CD14-positive monocyte (primary cell): ENCODE measurements at regions not wholly inside any gene's neighbourhood (a gene's known extent, or its start where the extent isn't known, plus 50 kb on each side); places are given as distances from the start of the nearest gene placed in this dataset.

Source experiments
- DNase-seq, 3 donors: peaks; one replicate each; pipeline ENCODE4 v3.0.0-alpha.2; 2011 to 2022
- H2AFZ ChIP-seq: 2 replicates; pipeline ENCODE4 v1.6.0; 2012; ENCODE audit warnings: mild to moderate bottlenecking, low read depth, low read length, inconsistent platforms; ENCODE audit not compliant: insufficient read depth, poor library complexity, severe bottlenecking
- H3K27ac ChIP-seq, 2 donors: 1 replicate in 1 of 2; 2 replicates in 1 of 2; pipeline ENCODE4 v1.5.1; 2012 to 2013; ENCODE audit warnings: low read length in 2 of 2, control low read depth in 1 of 2, inconsistent platforms in 1 of 2, low read depth in 1 of 2, mild to moderate bottlenecking in 1 of 2
- H3K27me3 ChIP-seq, 2 donors: one replicate each; pipeline versions ENCODE4 v1.6.0 to v1.6.1; 2011 to 2013; ENCODE audit warnings: low read length in 2 of 2; ENCODE audit not compliant: control insufficient read depth in 2 of 2, insufficient read depth in 2 of 2
- H3K36me3 ChIP-seq, 2 donors: replicated peaks in 1 of 2; 1 replicate in 1 of 2; 2 replicates in 1 of 2; pipeline versions ENCODE4 v1.5.1 to v1.6.1; 2012 to 2013; ENCODE audit warnings: low read length in 2 of 2, control low read depth in 1 of 2, inconsistent platforms in 1 of 2, mild to moderate bottlenecking in 1 of 2; ENCODE audit not compliant: insufficient read depth in 2 of 2, control insufficient read depth in 1 of 2
- H3K4me1 ChIP-seq, 2 donors: 1 replicate in 1 of 2; 2 replicates in 1 of 2; pipeline versions ENCODE4 v1.5.1 to v1.6.1; 2012 to 2013; ENCODE audit warnings: low read length in 2 of 2, control low read depth in 1 of 2, inconsistent platforms in 1 of 2, mild to moderate bottlenecking in 1 of 2, moderate library complexity in 1 of 2; ENCODE audit not compliant: insufficient read depth in 2 of 2, control insufficient read depth in 1 of 2
- H3K4me2 ChIP-seq: replicated peaks from 2 replicates; pipeline ENCODE3; 2012; ENCODE audit warnings: low read length, moderate library complexity, mild to moderate bottlenecking; ENCODE audit not compliant: poor library complexity, severe bottlenecking; ENCODE audit errors: extremely low read depth
- H3K4me3 ChIP-seq, 3 experiments: fragments of 200-600 bp in 1 of 3; sonication (generic) in 1 of 3; replicated peaks in 1 of 3; 1 replicate in 2 of 3; 2 replicates in 1 of 3; pipeline ENCODE4 v1.5.1; 2011 to 2013; ENCODE audit warnings: low read length in 3 of 3, mild to moderate bottlenecking in 3 of 3, control low read depth in 2 of 3, low read depth in 2 of 3, inconsistent platforms in 1 of 3, moderate library complexity in 1 of 3
- H3K79me2 ChIP-seq: 2 replicates; pipeline ENCODE4 v1.6.0; 2012; ENCODE audit warnings: mild to moderate bottlenecking, control low read depth, inconsistent platforms, low read length, moderate library complexity; ENCODE audit not compliant: insufficient read depth
- H3K9ac ChIP-seq: 2 replicates; pipeline ENCODE4 v1.6.0; 2017; ENCODE audit warnings: low read length, mild to moderate bottlenecking; ENCODE audit not compliant: insufficient read depth, poor library complexity, severe bottlenecking
- H3K9me3 ChIP-seq, 2 donors: replicated peaks in 1 of 2; 1 replicate in 1 of 2; 2 replicates in 1 of 2; pipeline versions ENCODE4 v1.5.1 to v1.6.1; 2012 to 2013; ENCODE audit warnings: low read length in 2 of 2, control low read depth in 1 of 2; ENCODE audit not compliant: control insufficient read depth in 1 of 2, insufficient read depth in 1 of 2
- H4K20me1 ChIP-seq: 2 replicates; pipeline ENCODE4 v1.6.0; 2012; ENCODE audit warnings: mild to moderate bottlenecking, low read length, control low read depth, moderate library complexity; ENCODE audit not compliant: insufficient read depth
- H3K27ac Mint-ChIP-seq, 7 donors: one replicate each; pipeline ENCODE4 v1.8.0; 2020; ENCODE audit warnings: mild to moderate bottlenecking in 7 of 7, mixed read lengths in 7 of 7, moderate library complexity in 6 of 7, inconsistent platforms in 2 of 7
- H3K27me3 Mint-ChIP-seq, 3 donors: one replicate each; pipeline ENCODE4 v1.8.0; 2021 to 2022; ENCODE audit warnings: low read depth in 3 of 3, mild to moderate bottlenecking in 3 of 3, mixed read lengths in 3 of 3, moderate library complexity in 3 of 3, inconsistent platforms in 1 of 3
- H3K36me3 Mint-ChIP-seq, 2 donors: one replicate each; pipeline ENCODE4 v1.8.0; 2020; ENCODE audit warnings: mixed read lengths in 2 of 2, inconsistent platforms in 1 of 2, mild to moderate bottlenecking in 1 of 2
- H3K4me1 Mint-ChIP-seq: one replicate; pipeline ENCODE4 v1.8.0; 2020; ENCODE audit warnings: mild to moderate bottlenecking, mixed read lengths
- H3K4me3 Mint-ChIP-seq, 2 donors: one replicate each; pipeline ENCODE4 v1.8.0; 2020; ENCODE audit warnings: mild to moderate bottlenecking in 2 of 2, mixed read lengths in 2 of 2, moderate library complexity in 1 of 2
- H3K9me3 Mint-ChIP-seq, 7 donors: one replicate each; pipeline ENCODE4 v1.8.0; 2020 to 2022; ENCODE audit warnings: mixed read lengths in 7 of 7, mild to moderate bottlenecking in 6 of 7, moderate library complexity in 6 of 7, inconsistent platforms in 2 of 7
- WGBS: methylation state at CpG from one replicate; pipeline ENCODE4 v1.1.5; 2013; ENCODE audit warnings: missing lambda C conversion rate; ENCODE audit not compliant: insufficient coverage; 5-methylcytosine and 5-hydroxymethylcytosine counted together
- intact Hi-C, 2 donors: fragments of 100-400 bp; cut with micrococcal nuclease; formaldehyde crosslinking; loops; one replicate each; pipeline versions ENCODE4 v1.15.0 to v1.15.1; 2023
- TF ChIP-seq, protein P1 (sequence below): fragments of 200-600 bp; IDR thresholded peaks from one replicate; pipeline ENCODE4 v1.8.0; 2022; ENCODE audit warnings: antibody characterized with exemption, mild to moderate bottlenecking

DNA sequence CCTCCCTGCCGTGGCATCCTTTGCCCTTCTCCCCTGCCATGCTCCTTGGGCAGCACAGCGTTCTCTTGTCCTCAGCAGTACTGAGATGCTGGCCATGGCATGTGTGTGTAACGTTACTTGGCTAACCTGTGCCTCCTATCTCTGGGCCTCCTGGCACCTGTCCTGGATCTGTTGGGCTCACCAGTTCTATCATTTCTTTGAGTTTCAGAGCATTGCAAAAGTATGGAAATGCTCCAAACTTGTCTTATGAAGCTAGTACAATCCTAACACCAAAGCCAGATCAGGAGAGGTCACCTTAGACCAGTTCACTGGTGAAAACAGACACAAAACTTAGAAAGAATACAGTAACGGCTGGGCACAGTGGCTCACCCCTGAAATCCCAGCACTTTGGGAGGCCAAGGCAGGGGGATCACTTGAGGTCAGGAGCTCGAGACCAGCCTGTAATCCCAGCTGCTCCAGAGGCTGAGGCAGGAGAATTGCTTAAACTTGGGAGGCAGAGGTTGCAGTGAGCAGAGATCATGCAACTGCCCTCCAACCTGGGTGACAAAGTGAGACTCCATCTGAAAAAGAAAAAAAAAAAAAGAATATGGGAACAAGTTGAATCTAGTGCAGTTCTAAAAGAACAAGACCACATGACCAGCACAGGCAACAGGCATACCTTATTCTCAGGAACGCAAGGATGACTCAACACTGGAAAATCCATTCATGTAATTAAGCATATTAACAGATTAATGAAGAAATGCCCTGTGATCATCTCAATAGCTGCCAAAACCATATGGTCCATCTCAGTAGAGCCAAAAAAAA, 62.4 kb upstream of the TRPM1 start:
- Histone ChIP-seq H3K4me1 (no peaks in the 10 kb centered on the region), H3K27ac (no peak overlapping the region), H3K4me3 (no peak overlapping the region), H3K27me3 (no peaks in the 10 kb centered on the region), H3K9me3 (no peaks in the 10 kb centered on the region), H3K36me3 (no peaks in the 10 kb centered on the region), H4K20me1 (no peaks in the 10 kb centered on the region), H3K79me2 (no peaks in the 10 kb centered on the region), H3K4me2 (no peak overlapping the region), H3K9ac (no peak overlapping the region), H2AFZ (no peak overlapping the region)
- no peak overlapping the region for H3K27ac Mint-ChIP-seq
- WGBS, result 88% methylated on average over 5 of the region's 6 CpGs
- TF ChIP-seq, protein P1, sequence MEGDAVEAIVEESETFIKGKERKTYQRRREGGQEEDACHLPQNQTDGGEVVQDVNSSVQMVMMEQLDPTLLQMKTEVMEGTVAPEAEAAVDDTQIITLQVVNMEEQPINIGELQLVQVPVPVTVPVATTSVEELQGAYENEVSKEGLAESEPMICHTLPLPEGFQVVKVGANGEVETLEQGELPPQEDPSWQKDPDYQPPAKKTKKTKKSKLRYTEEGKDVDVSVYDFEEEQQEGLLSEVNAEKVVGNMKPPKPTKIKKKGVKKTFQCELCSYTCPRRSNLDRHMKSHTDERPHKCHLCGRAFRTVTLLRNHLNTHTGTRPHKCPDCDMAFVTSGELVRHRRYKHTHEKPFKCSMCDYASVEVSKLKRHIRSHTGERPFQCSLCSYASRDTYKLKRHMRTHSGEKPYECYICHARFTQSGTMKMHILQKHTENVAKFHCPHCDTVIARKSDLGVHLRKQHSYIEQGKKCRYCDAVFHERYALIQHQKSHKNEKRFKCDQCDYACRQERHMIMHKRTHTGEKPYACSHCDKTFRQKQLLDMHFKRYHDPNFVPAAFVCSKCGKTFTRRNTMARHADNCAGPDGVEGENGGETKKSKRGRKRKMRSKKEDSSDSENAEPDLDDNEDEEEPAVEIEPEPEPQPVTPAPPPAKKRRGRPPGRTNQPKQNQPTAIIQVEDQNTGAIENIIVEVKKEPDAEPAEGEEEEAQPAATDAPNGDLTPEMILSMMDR, result no peak
- intact Hi-C loops, result no loop called here
- no peak overlapping the region for H3K4me3 Mint-ChIP-seq
- H3K4me1 Mint-ChIP-seq, result no peaks in the 10 kb centered on the region
- H3K9me3 Mint-ChIP-seq, result peaks cover 0 to 3% (median 0%) of the 10 kb centered on the region in 7 donors
- H3K27me3 Mint-ChIP-seq, result peaks cover 7 to 14% (median 11%) of the 10 kb centered on the region in 3 donors
- no peak for DNase-seq
- H3K36me3 Mint-ChIP-seq, result no peaks in the 10 kb centered on the region

DNA sequence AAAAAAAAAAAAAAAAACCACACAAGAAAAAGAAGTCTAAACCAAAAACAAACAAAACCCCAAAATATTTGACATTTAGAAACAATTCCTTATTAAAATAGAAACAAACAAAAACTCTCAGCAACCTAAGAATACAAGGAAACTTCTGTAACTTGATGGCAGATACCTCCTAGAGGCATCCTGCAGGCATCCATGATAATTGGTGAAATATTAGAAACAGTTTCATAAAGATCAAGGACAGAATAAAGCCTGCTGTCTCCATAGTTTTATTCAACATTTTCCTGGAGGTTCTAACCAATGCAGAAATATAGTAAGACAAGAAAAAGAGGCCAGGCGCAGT, 63.0 kb upstream of the TRPM1 start:
- TF ChIP-seq, protein P1, result no peak
- WGBS, result no CpG with 5 or more reads among the region's 1 CpG
- no peaks in the 10 kb centered on the region for H3K36me3 Mint-ChIP-seq
- Histone ChIP-seq H3K4me2 (no peak overlapping the region), H3K9ac (no peak overlapping the region), H3K79me2 (no peaks in the 10 kb centered on the region), H3K27ac (no peak overlapping the region), H4K20me1 (no peaks in the 10 kb centered on the region), H3K27me3 (no peaks in the 10 kb centered on the region), H3K4me1 (no peaks in the 10 kb centered on the region), H3K4me3 (no peak overlapping the region), H2AFZ (no peak overlapping the region), H3K36me3 (no peaks in the 10 kb centered on the region), H3K9me3 (no peaks in the 10 kb centered on the region)
- no peak overlapping the region for H3K27ac Mint-ChIP-seq
- intact Hi-C loops, result no loop called here
- no peak overlapping the region for H3K4me3 Mint-ChIP-seq
- H3K27me3 Mint-ChIP-seq, result peaks cover 7 to 15% (median 11%) of the 10 kb centered on the region in 3 donors
- DNase-seq, result no peak
- no peaks in the 10 kb centered on the region for H3K4me1 Mint-ChIP-seq
- H3K9me3 Mint-ChIP-seq, result peaks cover 0 to 3% (median 0%) of the 10 kb centered on the region in 7 donors
